MM.1S (cell line): ENCODE measurements at regions not wholly inside any gene's neighbourhood (a gene's known extent, or its start where the extent isn't known, plus 50 kb on each side); places are given as distances from the start of the nearest gene placed in this dataset.

Experiments used
- DNase-seq: peaks from one replicate; pipeline ENCODE4 v3.0.0-alpha.2; 2015
- H2AFZ ChIP-seq: fragments of 300-600 bp; sonication (generic); 2 replicates; pipeline ENCODE4 v1.6.0; 2016; ENCODE audit warnings: antibody characterized with exemption, low read length
- H3F3A ChIP-seq: fragments of 300-600 bp; sonication (generic); 2 replicates; pipeline ENCODE4 v1.6.1; 2016; ENCODE audit warnings: mild to moderate bottlenecking, antibody characterized with exemption, low read length, moderate library complexity, mixed read lengths; ENCODE audit not compliant: insufficient read depth
- H3K27ac ChIP-seq: fragments of 300-600 bp; sonication (generic); 2 replicates; pipeline ENCODE4 v1.5.1; 2016; ENCODE audit warnings: mild to moderate bottlenecking, low read length
- H3K27me3 ChIP-seq: fragments of 300-600 bp; sonication (generic); replicated peaks from 2 replicates; pipeline ENCODE4 v1.6.0; 2016; ENCODE audit warnings: low read length; ENCODE audit not compliant: insufficient read depth
- H3K36me3 ChIP-seq: fragments of 300-600 bp; sonication (generic); replicated peaks from 2 replicates; pipeline ENCODE4 v1.6.1; 2016; ENCODE audit warnings: mild to moderate bottlenecking, low read length, mixed read lengths; ENCODE audit not compliant: insufficient read depth
- H3K4me1 ChIP-seq: fragments of 300-600 bp; sonication (generic); 2 replicates; pipeline ENCODE4 v1.6.1; 2016; ENCODE audit warnings: low read length, mixed read lengths
- H3K4me2 ChIP-seq: fragments of 300-600 bp; sonication (generic); 2 replicates; pipeline ENCODE4 v1.6.0; 2016; ENCODE audit warnings: low read depth, low read length
- H3K4me3 ChIP-seq: fragments of 300-600 bp; sonication (generic); 2 replicates; pipeline ENCODE4 v1.5.1; 2016; ENCODE audit warnings: low read length, mixed read lengths
- H3K79me2 ChIP-seq: fragments of 300-600 bp; sonication (generic); 2 replicates; pipeline ENCODE4 v1.6.1; 2016; ENCODE audit warnings: mixed run types, low read length, mixed read lengths
- H3K9ac ChIP-seq: fragments of 300-600 bp; sonication (generic); 2 replicates; pipeline ENCODE4 v1.6.1; 2016; ENCODE audit warnings: low read length, mixed read lengths
- H3K9me2 ChIP-seq: fragments of 300-600 bp; sonication (generic); replicated peaks from 2 replicates; pipeline ENCODE4 v1.6.1; 2016; ENCODE audit warnings: mild to moderate bottlenecking, low read length, mixed read lengths; ENCODE audit not compliant: insufficient read depth
- H3K9me3 ChIP-seq: fragments of 300-600 bp; sonication (generic); replicated peaks from 2 replicates; pipeline ENCODE4 v1.6.1; 2016; ENCODE audit warnings: mild to moderate bottlenecking, low read length, mixed read lengths; ENCODE audit not compliant: insufficient read depth
- H4K20me1 ChIP-seq: fragments of 300-600 bp; sonication (generic); 2 replicates; pipeline ENCODE4 v1.6.1; 2016; ENCODE audit warnings: mild to moderate bottlenecking, low read length, moderate library complexity, mixed read lengths; ENCODE audit not compliant: insufficient read depth
- CTCF ChIP-seq: fragments of 300-600 bp; sonication (generic); IDR thresholded peaks from 2 replicates; pipeline ENCODE4 v1.5.1; 2016; ENCODE audit warnings: antibody characterized with exemption, low read length, mixed read lengths
- EZH2 ChIP-seq: fragments of 300-600 bp; sonication (generic); optimal IDR thresholded peaks from 2 replicates; pipeline ENCODE3; 2017; ENCODE audit warnings: low read depth, mild to moderate bottlenecking, antibody characterized with exemption, low read length, mixed read lengths
- EZH2phosphoT487 ChIP-seq: fragments of 300-600 bp; sonication (generic); IDR thresholded peaks from 2 replicates; pipeline ENCODE4 v1.6.1; 2018; ENCODE audit warnings: antibody characterized with exemption, low read length

DNA sequence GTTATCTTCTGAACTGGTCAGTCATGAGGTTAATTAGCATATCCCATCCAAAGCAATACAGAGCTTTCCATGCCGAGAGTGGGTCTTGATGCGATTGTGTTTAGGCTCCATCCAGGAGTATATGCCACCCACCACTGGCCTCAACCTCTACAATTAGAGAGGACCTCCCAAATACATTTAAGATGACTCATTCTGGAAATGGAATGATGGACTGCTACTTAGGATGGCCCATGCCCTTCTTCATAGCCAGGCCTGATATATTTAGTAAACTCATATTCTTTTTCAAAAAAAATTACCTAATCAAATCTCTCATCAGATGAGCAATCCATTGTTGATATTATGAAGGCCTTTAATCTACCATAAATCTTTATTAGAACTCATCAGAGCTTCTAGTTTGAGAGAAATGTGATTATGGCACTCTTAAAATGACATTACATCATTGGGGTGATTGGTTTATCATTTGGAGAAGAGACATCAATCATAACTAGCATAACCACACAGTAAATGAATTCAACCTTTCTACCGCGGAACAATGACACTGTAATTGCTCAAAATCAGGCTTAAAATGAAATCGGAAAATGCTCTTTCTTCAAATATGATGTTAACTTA lies 414.2 kb upstream of the WWC1 start:
- Histone ChIP-seq H3K27me3 (no peaks in the 10 kb centered on the region), H3K9me3 (no peaks in the 10 kb centered on the region), H3K4me3 (no peak overlapping the region), H4K20me1 (no peaks in the 10 kb centered on the region), H3K79me2 (no peaks in the 10 kb centered on the region), H3K9me2 (no peaks in the 10 kb centered on the region), H3K27ac (no peak overlapping the region), H3K4me2 (no peak overlapping the region), H3K9ac (no peak overlapping the region), H3K36me3 (no peaks in the 10 kb centered on the region), H3F3A (no peaks in the 10 kb centered on the region), H2AFZ (no peak overlapping the region), H3K4me1 (no peaks in the 10 kb centered on the region)
- no peak for TF ChIP-seq CTCF
- TF ChIP-seq EZH2phosphoT487 = no peak
- no peak for DNase-seq

GRCh38 chr5:167877924-167878323 lies 413.5 kb upstream of the WWC1 start:
- no peaks in the 10 kb centered on the region for H3K9me3 ChIP-seq
- no peaks in the 10 kb centered on the region for H3F3A ChIP-seq
- TF ChIP-seq EZH2phosphoT487 (no peak), CTCF (no peak), EZH2 (no peak)

DNA sequence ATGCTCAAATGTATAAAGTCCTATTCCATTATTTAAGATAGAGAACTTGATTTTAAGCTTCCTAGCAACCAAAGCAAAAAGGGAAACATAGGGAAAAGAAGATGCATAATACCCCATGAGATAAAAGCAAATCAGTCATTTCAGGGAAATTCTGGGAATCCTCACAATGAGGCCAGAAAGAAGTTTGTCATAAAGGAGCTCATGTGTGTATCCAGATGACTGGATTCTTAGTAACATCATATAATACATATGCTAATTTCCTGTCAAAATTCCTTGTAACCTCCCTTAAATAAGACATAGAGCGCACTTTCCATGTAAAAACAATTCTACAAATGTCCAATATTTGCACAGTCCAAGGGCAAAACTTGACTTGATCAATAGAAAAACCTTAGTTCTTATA lies 411.0 kb upstream of the WWC1 start:
- Histone ChIP-seq H3K4me2 (no peak overlapping the region), H3K36me3 (no peaks in the 10 kb centered on the region), H3K4me1 (no peaks in the 10 kb centered on the region), H3K27me3 (no peaks in the 10 kb centered on the region), H2AFZ (no peak overlapping the region), H3K9me3 (no peaks in the 10 kb centered on the region), H3K9me2 (no peaks in the 10 kb centered on the region), H4K20me1 (no peaks in the 10 kb centered on the region), H3K79me2 (no peaks in the 10 kb centered on the region), H3K4me3 (no peak overlapping the region), H3K27ac (no peak overlapping the region), H3K9ac (no peak overlapping the region), H3F3A (no peaks in the 10 kb centered on the region)
- TF ChIP-seq EZH2phosphoT487 = no peak
- TF ChIP-seq EZH2 = no peak
- no peak for TF ChIP-seq CTCF
- DNase-seq = no peak

More at GRCh38 chr5:167877924-167878323, 413.5 kb upstream of the WWC1 start:
- Histone ChIP-seq H3K4me2 (no peak overlapping the region), H3K79me2 (no peaks in the 10 kb centered on the region), H3K4me3 (no peak overlapping the region), H3K27me3 (no peaks in the 10 kb centered on the region), H3K9me2 (no peaks in the 10 kb centered on the region), H2AFZ (no peak overlapping the region), H4K20me1 (no peaks in the 10 kb centered on the region), H3K4me1 (no peaks in the 10 kb centered on the region), H3K36me3 (no peaks in the 10 kb centered on the region), H3K9ac (no peak overlapping the region), H3K27ac (no peak overlapping the region)
- DNase-seq = no peak
